ENCODE measurements at regions not wholly inside any gene's neighbourhood (a gene's known extent, or its start where the extent isn't known, plus 50 kb on each side); places are given as distances from the start of the nearest gene placed in this dataset.

DNA sequence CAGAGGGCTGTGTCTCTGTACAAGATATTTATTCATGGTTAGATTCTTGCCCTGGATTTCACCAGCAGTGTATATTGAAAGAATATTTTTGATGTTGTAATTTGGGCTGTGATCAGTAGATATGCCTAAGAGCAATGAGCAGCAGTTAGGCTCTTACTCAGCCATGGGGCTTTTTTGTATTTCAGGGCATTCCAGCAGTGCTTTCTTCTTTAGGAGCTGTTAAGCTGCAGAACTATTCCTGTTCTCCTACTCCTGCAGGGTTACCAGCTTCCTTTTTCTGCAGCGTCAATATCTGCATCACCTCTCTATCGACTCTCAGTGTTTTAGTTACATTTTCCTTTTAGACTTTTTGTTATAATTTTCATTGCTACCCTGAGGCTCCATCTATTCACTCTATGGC, 206.2 kb downstream of the SLCO4C1 start:
- TF ChIP-seq, protein P1, sequence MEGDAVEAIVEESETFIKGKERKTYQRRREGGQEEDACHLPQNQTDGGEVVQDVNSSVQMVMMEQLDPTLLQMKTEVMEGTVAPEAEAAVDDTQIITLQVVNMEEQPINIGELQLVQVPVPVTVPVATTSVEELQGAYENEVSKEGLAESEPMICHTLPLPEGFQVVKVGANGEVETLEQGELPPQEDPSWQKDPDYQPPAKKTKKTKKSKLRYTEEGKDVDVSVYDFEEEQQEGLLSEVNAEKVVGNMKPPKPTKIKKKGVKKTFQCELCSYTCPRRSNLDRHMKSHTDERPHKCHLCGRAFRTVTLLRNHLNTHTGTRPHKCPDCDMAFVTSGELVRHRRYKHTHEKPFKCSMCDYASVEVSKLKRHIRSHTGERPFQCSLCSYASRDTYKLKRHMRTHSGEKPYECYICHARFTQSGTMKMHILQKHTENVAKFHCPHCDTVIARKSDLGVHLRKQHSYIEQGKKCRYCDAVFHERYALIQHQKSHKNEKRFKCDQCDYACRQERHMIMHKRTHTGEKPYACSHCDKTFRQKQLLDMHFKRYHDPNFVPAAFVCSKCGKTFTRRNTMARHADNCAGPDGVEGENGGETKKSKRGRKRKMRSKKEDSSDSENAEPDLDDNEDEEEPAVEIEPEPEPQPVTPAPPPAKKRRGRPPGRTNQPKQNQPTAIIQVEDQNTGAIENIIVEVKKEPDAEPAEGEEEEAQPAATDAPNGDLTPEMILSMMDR (IDR thresholded peaks at IDR 0.05): no peak
- TF ChIP-seq POLR2A (IDR thresholded peaks at IDR 0.05): no peak

Data from adrenal gland (tissue), 5 donors.